Activated CD4-positive, CD25-positive, alpha-beta regulatory T cell treated with anti-CD3 and anti-CD28 coated beads, Interleukin-2, amount 50 U/mL, for 72 hours (primary cell): ENCODE measurements at regions not wholly inside any gene's neighbourhood (a gene's known extent, or its start where the extent isn't known, plus 50 kb on each side); places are given as distances from the start of the nearest gene placed in this dataset.
"Not testable (repeated sequence)": the region's sequence is repeated elsewhere in the genome, so short reads cannot be mapped to it uniquely, and the experiment has no call there.

Source experiments
- DNase-seq: peaks from one replicate; pipeline ENCODE4 v3.0.0; 2021

DNA sequence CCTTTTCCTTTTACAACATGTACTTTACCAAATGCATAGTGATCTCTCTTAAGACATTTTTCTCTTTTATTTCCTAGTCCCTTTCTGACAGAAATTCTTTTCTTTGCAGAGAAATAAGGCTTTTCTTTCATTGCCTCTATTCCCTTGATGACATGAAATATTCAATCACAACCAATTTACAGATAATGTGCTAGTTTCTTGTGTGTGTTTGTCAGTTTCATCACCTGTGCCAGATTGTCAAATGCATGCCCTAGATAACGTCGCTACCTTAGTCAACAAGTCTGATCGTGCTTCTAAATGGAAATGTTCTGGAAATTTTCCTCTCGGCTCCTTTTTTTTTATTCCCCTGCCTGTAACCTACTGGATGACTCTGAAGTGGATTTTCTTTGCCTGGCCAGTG lies 478.1 kb downstream of the KLF5 start:
- DNase-seq: no peak

DNA sequence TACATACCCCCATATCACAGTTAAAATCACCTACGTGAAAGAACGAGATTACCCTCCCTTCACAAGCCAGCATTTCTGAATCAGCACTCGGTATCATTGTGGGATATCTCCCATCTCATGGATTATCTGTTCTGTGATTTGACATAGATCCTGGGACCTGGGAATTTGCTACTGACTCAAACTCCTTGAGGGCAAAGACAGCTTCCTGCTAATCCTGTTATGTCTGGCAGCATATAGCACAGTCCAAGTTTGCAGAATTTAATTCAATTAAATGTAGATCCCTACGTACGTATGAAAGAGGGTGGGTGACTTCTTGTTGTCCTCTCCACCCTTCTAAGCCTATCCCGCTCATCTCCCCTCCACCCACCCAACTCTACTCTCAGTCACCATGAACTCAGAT lies 476.5 kb downstream of the KLF5 start:
- DNase-seq: no peak

DNA sequence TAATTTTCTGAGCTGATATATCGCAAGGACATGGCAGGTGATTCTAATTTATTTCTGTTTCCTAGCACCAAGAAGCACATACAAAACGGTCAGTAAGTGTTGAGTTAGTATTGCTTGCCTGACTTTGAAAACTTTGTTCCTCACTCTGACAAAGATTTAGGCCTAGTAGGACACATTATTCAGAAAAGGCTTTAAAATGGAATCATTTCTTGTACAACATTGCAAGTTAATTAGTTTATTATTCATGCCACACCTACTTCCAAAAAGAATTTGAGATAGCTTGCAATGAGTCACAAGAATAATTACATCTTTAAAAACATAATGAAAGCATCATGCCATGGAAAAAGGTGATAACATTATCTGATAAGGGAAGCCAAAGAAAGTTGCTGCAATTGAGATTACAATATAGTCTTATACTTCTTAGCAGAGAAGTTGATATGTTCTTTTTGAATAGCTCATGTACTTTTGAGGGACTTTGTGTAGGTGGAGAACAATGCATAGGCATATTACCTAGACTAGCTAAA lies 474.2 kb downstream of the KLF5 start:
- DNase-seq: no peak

DNA sequence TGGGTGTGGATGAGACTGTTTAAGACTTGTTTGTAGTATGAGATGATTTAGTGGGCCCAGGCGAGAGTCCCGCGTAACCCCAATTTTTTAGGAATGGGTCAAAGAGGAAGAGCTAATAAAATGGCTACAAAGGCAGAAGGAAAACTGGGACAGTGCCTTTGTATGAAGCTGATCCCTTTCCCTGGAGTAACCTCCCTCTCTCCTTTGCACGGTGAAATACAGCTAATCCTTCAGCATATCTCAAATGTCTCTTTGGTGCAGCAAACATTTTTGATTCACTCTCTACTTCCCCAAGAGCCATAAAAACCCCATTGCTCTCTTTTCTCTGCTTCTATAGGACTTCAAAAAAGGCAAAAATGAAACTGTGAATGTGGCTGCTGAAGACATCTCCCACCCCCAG lies 473.8 kb downstream of the KLF5 start:
- DNase-seq: no peak

DNA sequence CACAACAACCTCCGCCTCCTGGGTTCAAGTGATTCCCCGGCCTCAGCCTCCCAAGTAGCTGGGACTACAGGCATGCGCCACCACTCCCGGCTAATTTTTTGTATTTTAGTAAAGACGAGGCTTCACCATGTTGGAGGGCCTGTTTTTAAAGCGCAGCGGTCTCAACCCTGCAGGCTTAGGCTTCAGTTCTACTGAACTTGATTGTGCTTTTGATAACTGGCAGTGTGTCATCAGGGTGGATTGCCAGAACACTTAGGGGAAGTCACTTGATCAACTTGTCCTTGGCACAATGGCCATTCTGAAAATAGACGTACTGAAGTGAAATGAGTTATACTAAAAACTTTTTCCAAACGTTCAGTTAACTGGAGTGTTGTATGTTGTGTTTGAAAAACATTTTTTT lies 472.2 kb downstream of the KLF5 start:
- DNase-seq: no peak

GRCh38 chr13:73522937-73523336 lies 464.1 kb downstream of the KLF5 start:
- DNase-seq: no peak

- DNase-seq: no peak
These were observed 463.2 kb downstream of the KLF5 start for GRCh38 chr13:73521985-73522524.

DNA sequence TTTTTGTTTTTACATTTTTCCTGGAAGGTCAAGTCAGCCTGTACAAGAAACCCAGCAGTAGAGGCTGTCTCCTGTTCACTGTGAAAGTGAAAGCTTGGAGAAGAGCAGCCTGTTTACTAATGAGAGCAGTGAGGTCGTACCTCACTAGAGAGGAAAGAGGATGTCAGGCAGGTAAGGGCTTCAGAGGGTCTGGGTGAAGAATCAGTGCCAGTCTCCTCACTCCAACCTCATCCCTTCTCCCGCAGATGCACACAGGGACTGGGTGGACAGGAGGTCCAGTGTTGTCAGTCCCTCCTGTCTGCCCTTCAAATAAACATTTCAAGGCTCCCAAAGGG lies 462.5 kb downstream of the KLF5 start:
- no peak for DNase-seq

GRCh38 chr13:73520566-73521289 lies 461.9 kb downstream of the KLF5 start:
- DNase-seq: no peak

DNA sequence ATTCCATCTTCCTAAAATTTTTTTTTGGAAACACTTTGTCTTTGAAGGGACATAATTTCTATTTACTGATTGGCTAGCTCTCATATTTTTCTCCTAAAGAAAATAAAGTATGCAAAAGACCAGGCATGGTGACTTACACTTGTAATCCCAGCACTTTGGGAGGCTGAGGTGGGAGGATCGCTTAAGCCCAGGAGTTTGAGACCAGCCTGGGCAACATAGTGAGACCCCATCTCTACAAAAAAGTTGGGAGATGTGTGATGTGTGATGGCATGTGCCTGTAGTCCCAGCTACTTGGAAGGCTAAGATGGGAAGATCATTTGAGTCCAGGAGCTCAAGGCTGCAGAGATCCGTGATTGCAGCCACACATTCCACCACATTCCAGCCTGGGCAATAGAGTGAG lies 461.3 kb downstream of the KLF5 start:
- not testable (repeated sequence) for DNase-seq

- no peak for DNase-seq
These were observed 460.8 kb downstream of the KLF5 start for GRCh38 chr13:73519396-73520116.

DNA sequence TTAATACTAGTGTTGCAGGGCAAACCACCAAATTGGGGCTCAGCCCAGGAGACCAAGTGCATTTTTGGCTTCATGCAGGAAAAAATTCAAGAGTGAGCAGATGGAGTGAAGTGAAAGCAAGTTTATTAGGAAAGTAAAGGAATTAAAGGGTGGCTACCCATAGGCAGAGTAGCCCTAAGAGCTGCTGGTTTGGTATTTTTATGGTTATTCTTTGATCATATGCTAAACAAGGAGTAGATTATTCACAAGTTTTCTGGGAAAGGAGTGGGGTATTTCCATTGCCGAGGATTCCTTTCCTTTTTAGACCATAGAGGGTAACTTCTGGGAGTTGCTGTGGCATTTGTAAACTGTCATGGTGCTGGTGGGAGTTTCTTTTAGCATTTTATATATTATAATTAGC lies 459.0 kb downstream of the KLF5 start:
- no peak for DNase-seq

GRCh38 chr13:73516731-73517130 lies 457.9 kb downstream of the KLF5 start:
- DNase-seq: no peak

- DNase-seq: no peak
These were observed 455.4 kb downstream of the KLF5 start for GRCh38 chr13:73514208-73514607.

DNA sequence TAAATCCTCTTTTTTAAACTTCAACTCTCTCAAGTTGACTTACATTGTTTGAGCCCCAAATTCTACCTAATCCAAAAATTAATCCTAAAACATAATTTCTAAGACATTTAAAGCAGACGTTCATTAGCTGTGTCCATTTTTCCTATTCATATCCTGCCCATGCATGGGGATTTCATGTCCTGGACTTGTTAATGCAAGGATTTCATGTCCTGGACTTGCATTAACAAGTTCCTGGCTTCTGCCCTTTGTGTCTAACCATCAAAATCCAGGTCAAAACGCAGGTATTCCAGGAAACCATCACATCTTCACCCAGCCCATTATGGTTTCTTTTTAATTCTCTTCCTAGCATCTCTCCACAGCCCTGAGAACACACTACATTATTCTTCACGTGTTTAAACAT lies 454.9 kb downstream of the KLF5 start:
- no peak for DNase-seq

DNA sequence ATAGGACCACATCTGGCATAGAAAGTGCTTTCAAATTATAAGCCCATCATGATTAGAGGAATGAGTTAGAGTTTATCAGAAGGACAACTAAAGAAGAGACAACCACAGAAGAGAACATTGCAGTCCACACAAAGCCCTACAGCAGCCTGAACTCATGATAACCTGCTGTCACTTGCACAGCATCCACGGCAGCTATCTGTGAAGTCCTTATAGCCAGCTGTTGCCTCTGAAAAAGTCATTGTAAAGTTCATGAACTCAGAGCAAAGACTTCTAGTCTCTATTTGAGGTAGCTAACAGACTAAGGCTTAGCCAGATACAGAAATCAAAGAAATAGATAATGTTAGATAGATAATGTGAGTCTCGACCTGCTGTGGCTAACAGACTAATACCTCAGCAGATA lies 450.0 kb downstream of the KLF5 start:
- no peak for DNase-seq

DNA sequence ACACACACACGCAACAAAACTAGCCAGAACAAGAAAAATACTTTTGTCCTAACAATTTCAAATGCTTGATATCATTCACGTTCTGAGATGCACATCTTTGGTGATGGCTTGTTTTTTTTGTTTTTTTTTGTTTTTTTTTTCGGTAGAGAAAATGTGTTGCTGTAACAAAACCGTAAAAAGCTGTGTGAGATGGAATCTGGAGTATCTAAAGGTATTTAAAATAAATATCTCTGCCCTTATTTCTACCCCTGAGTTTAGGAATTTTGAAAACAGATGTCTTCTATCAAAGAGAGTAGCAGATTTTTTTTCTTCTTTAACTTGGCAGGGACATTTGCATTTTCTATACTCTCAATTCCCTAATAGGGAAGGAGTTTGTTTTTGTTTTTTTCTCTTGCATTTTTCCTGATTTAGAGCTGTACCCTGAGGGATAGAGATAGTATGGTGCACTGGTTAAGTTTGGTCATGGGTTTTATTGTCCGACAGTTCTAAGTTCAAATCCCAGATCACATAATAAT lies 446.6 kb downstream of the KLF5 start:
- no peak for DNase-seq

GRCh38 chr13:73499695-73500094 lies 440.9 kb downstream of the KLF5 start:
- DNase-seq: no peak

- no peak for DNase-seq
These were observed 438.6 kb downstream of the KLF5 start for GRCh38 chr13:73497430-73497829.

- no peak for DNase-seq
These were observed 437.9 kb downstream of the KLF5 start for GRCh38 chr13:73496711-73497110.

DNA sequence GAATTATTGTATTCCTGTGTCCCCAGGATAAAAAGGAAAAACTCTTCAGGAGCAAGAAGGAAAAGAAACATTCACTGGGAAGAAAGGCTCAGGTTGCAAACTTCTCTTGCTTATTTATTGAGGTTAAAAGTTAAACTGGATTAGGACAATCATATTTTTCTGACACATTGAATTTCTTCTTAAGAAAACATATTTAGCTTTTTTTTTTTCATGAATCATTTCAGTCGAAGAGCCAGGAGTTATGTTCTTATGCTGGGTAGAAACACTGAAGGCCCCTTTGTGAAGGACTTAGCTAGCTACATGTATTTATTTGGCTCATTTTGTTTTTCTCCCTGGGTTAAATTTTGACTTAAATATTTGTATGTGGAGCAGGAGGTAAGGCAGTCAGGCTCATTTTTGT lies 434.0 kb downstream of the KLF5 start:
- no peak for DNase-seq

- DNase-seq: no peak
These were observed 423.8 kb downstream of the KLF5 start for GRCh38 chr13:73482556-73482955.

DNA sequence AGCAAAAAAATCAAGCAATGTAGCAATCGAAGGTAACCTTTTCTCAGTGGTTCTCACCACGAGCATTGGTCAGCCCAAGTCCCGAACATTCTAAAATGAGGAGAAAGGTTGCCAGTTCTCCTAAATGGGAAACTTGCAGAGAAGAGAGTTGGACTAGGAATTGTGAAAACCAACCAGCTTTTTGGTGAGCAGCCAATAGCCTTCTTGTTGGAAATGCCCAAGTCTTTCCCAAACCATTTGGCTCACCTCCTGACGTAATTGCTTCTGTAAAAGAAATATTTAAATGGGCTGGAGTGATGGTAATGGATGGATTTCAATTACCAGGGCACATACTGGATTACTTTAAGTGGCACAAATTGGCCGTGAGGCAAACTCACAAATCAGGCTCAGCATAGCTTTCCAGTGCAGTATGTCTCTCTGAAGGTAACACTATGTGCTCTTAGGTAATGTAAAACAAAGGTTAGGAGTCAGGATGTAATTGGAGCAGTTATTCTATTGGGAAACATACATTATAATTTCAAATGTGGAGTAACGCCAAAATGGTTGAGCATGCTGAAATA lies 423.2 kb downstream of the KLF5 start:
- DNase-seq: no peak
